ENCODE measurements at regions not wholly inside any gene's neighbourhood (a gene's known extent, or its start where the extent isn't known, plus 50 kb on each side); places are given as distances from the start of the nearest gene placed in this dataset.
A peak's percentile ranks its signal among the peaks of the same experiment; 100 is the strongest.

DNA sequence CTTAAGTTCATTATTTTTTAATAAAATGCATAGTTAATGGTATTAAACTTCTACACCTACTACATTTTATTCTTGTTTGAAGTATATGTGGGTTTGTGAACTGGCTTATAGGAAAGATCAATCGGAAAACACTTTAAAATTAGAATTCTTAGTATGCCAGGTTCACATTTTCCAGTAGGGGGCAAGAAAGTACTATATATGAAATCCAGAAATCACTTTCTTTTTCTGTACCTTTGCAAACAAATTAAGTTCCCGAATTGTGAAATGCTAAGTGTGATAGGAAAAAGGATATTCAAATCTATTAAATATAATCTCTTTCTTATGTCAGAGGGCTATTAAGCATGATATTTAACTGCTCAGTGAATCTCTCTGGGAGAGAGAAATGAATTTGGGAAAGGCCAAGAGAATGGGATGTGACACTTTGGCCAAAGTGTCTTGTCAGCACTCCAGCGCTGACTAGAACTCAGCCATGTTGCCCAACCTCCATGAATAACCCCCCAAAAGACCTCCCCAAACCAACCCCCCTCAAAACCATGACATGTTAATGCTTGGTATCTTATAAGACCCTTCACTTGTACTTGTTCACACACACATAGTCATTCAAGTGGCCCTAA, 122.6 kb upstream of the SLC10A2 start:
- peak; percentile 75 for TF ChIP-seq CTCF (IDR thresholded peaks at IDR 0.05; ENCODE audit: low read length)
- no peak for TF ChIP-seq EZH2 (IDR thresholded peaks at IDR 0.05; ENCODE audit: borderline replicate concordance, low read length)
